ENCODE measurements at regions not wholly inside any gene's neighbourhood (a gene's known extent, or its start where the extent isn't known, plus 50 kb on each side); places are given as distances from the start of the nearest gene placed in this dataset.

- Mint-ChIP-seq H3K4me1 (ENCODE audit: low read depth) (peaks cover 13% of the 10 kb centered on the region), H3K27ac (no peak overlapping the region), H3K4me3 (no peak overlapping the region), H3K9me3 (no peaks in the 10 kb centered on the region), H3K36me3 (ENCODE audit: low read depth) (no peaks in the 10 kb centered on the region), H3K27me3 (ENCODE audit: insufficient read depth) (no peaks in the 10 kb centered on the region; the same call in 1 of the 2 replicates)
- TF ChIP-seq, protein P1, sequence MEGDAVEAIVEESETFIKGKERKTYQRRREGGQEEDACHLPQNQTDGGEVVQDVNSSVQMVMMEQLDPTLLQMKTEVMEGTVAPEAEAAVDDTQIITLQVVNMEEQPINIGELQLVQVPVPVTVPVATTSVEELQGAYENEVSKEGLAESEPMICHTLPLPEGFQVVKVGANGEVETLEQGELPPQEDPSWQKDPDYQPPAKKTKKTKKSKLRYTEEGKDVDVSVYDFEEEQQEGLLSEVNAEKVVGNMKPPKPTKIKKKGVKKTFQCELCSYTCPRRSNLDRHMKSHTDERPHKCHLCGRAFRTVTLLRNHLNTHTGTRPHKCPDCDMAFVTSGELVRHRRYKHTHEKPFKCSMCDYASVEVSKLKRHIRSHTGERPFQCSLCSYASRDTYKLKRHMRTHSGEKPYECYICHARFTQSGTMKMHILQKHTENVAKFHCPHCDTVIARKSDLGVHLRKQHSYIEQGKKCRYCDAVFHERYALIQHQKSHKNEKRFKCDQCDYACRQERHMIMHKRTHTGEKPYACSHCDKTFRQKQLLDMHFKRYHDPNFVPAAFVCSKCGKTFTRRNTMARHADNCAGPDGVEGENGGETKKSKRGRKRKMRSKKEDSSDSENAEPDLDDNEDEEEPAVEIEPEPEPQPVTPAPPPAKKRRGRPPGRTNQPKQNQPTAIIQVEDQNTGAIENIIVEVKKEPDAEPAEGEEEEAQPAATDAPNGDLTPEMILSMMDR (IDR thresholded peaks at IDR 0.05), result no peak
- DNase-seq, result no peak
Measured at GRCh38 chr10:89142590-89142989, 64.5 kb downstream of the CH25H start.

DNA sequence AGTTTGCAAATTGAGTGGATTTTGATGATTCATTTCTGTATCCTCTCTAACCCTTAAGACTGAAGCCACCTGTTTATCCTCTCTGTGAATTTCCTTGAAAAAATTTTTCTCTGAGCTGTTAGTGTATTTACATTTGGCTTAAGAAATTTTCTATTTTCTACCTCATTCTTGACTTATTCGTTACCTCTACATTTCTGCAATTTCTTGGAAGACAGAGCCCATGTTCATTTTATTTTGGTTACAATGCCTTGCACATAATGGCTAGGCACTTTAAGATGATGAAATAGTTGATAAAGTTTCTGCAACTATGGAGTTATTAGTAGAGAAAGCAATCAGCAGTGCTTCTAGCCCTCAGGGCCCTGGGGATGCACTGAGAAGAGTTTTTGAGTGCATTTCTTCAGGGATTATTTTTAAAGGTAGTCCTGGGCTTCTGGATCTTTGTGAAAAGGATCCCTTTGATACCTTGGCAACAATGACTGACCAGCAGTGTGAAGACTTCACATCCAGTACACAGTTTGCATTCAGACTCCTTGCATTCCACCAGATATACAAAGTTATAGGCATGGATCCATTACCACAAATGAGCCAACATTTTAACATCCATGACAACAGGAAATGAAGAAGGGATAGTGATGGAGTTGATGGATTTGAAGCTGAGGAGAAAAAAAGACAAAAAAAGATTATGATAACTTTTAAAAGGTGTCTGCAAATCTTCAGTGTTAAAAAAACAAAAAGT is 68.2 kb downstream of the CH25H start:
- DNase-seq, result no peak
- no peaks in the 10 kb centered on the region for H3K9me3 Mint-ChIP-seq

GRCh38 chr10:89134963-89135362 is 72.2 kb downstream of the CH25H start:
- Mint-ChIP-seq H3K27me3 (ENCODE audit: insufficient read depth) (peaks cover 3% of the 10 kb centered on the region; the same call in 1 of the 2 replicates), H3K4me3 (no peak overlapping the region), H3K27ac (no peak overlapping the region), H3K9me3 (no peaks in the 10 kb centered on the region), H3K4me1 (ENCODE audit: low read depth) (peaks cover 11% of the 10 kb centered on the region), H3K36me3 (ENCODE audit: low read depth) (no peaks in the 10 kb centered on the region)
- no peak for DNase-seq
- TF ChIP-seq, protein P1 (IDR thresholded peaks at IDR 0.05), result no peak

More for the DNA sequence above, 68.2 kb downstream of the CH25H start:
- Mint-ChIP-seq H3K36me3 (ENCODE audit: low read depth) (no peaks in the 10 kb centered on the region), H3K27me3 (ENCODE audit: insufficient read depth) (peaks cover 1% of the 10 kb centered on the region; the same call in 1 of the 2 replicates), H3K4me3 (no peak overlapping the region), H3K4me1 (ENCODE audit: low read depth) (peaks cover 6% of the 10 kb centered on the region), H3K27ac (no peak overlapping the region)
- TF ChIP-seq, protein P1 (IDR thresholded peaks at IDR 0.05), result no peak

- Mint-ChIP-seq H3K4me3 (no peak overlapping the region), H3K27me3 (ENCODE audit: insufficient read depth) (peaks cover 2% of the 10 kb centered on the region; the same call in 1 of the 2 replicates), H3K4me1 (ENCODE audit: low read depth) (peaks cover 24% of the 10 kb centered on the region), H3K27ac (no peak overlapping the region), H3K36me3 (ENCODE audit: low read depth) (no peaks in the 10 kb centered on the region), H3K9me3 (no peaks in the 10 kb centered on the region)
- peak; percentile 55 for DNase-seq
- TF ChIP-seq, protein P1 (IDR thresholded peaks at IDR 0.05), result no peak
Measured at GRCh38 chr10:89129911-89130310, 77.2 kb downstream of the CH25H start.

DNA sequence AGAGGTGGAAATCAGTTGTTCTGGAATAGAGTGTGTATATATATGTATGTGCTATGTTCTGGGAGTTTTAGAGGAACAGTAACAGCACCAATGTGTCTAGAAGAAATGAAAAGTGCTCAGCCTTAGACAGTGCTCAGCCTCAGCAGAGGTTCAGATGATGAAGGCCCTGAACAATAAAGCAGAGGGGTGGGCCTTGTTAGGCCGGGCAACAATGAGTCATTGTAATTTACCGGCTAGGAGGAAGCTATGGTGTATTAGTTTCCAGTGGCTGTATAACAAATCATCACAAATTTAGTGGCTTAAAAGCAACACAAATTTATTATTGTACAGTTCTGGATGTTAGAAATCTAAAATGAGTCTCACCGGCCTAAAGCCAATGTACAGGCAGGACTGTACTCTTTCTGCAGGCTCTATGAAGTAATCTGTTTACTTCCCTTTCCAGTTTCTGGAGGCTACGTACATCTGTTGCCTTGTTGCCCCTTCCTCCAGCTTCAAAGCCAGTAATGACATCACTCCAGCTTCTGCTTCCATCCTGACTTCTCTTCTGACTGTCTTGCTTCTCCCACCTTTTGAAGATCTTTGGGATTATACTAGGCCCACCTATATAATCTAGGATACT is 84.6 kb downstream of the CH25H start:
- no peaks in the 10 kb centered on the region for H3K9me3 Mint-ChIP-seq
- H3K27me3 Mint-ChIP-seq (ENCODE audit: insufficient read depth), result peaks cover 8% of the 10 kb centered on the region; the same call in 1 of the 2 replicates
- TF ChIP-seq, protein P1 (IDR thresholded peaks at IDR 0.05), result no peak
- no peak overlapping the region for H3K27ac Mint-ChIP-seq
- DNase-seq, result no peak
- peaks cover 49% of the 10 kb centered on the region for H3K4me1 Mint-ChIP-seq (ENCODE audit: low read depth)
- H3K4me3 Mint-ChIP-seq, result no peak overlapping the region
- H3K36me3 Mint-ChIP-seq (ENCODE audit: low read depth), result no peaks in the 10 kb centered on the region

All from HFFc6 (cell line).